ENCODE measurements at regions not wholly inside any gene's neighbourhood (a gene's known extent, or its start where the extent isn't known, plus 50 kb on each side); places are given as distances from the start of the nearest gene placed in this dataset.

GRCh38 chr7:25727446-25727845 is 424.6 kb upstream of the NFE2L3 start:
- Mint-ChIP-seq H3K27me3 (peaks cover 8% of the 10 kb centered on the region), H3K4me3 (no peak overlapping the region), H3K9me3 (ENCODE audit: insufficient read depth) (no peaks in the 10 kb centered on the region), H3K4me1 (no peaks in the 10 kb centered on the region), H3K27ac (no peak overlapping the region)
- TF ChIP-seq EZH2 (IDR thresholded peaks at IDR 0.05; ENCODE audit: borderline replicate concordance, insufficient read depth, low read depth, low read length, poor library complexity, severe bottlenecking) (no peak), CTCF (IDR thresholded peaks at IDR 0.05) (no peak)
- H3K9me3 ChIP-seq (ENCODE audit: control extremely low read depth in 1 of 3, control insufficient read depth in 2 of 3, insufficient read depth in 1 of 3, low read length in 2 of 3), result no peaks in the 10 kb centered on the region
- no peaks in the 10 kb centered on the region for H4K20me1 ChIP-seq (ENCODE audit: control insufficient read depth, insufficient read depth, low read length, poor library complexity, severe bottlenecking)
- H3K27ac ChIP-seq (ENCODE audit: low read length in 2 of 2), result no peak overlapping the region
- no peak overlapping the region for H3K4me2 ChIP-seq (replicated peaks; ENCODE audit: low read depth, low read length, poor library complexity, severe bottlenecking)
- ATAC-seq (ENCODE audit: low read depth) (no peak), DNase-seq (no peak)
- no peak overlapping the region for H3K9ac ChIP-seq (ENCODE audit: low read length)
- H2AFZ ChIP-seq (ENCODE audit: insufficient read depth, low read depth, low read length, poor library complexity, severe bottlenecking), result no peak overlapping the region
- no peaks in the 10 kb centered on the region for H3K36me3 ChIP-seq (replicated peaks in 1 of 2; ENCODE audit: control extremely low read depth in 1 of 2, control insufficient read depth in 1 of 2, extremely low read depth in 1 of 2, insufficient read depth in 2 of 2, low read length in 1 of 2)
- POLR2A ChIA-PET, result no interaction called here
- no peak overlapping the region for H3K4me3 ChIP-seq (ENCODE audit: control extremely low read depth in 1 of 5, extremely low read depth in 1 of 5, insufficient read depth in 1 of 5, low read depth in 2 of 5, low read length in 4 of 5)
- no CpG with 5 or more reads among the region's 2 CpGs for WGBS (ENCODE audit: insufficient coverage)
- peaks cover 0 to 8% (median 2%) of the 10 kb centered on the region in 4 experiments for H3K27me3 ChIP-seq (replicated peaks in 1 of 4; ENCODE audit: control extremely low read depth in 1 of 4, control insufficient read depth in 3 of 4, insufficient read depth in 4 of 4, low read length in 3 of 4)
- no peaks in the 10 kb centered on the region for H3K4me1 ChIP-seq (ENCODE audit: control insufficient read depth in 2 of 2, insufficient read depth in 2 of 2, low read length in 2 of 2)
- intact Hi-C loops (cut with micrococcal nuclease), result no loop called here
- H3K79me2 ChIP-seq (ENCODE audit: control insufficient read depth, insufficient read depth, low read length), result no peaks in the 10 kb centered on the region
- CTCF ChIA-PET, result no interaction called here

- CTCF ChIA-PET, result no interaction called here
Measured at GRCh38 chr7:25727876-25728275, 424.1 kb upstream of the NFE2L3 start.

More at GRCh38 chr7:25727876-25728275, 424.1 kb upstream of the NFE2L3 start:
- H3K4me2 ChIP-seq (replicated peaks; ENCODE audit: low read depth, low read length, poor library complexity, severe bottlenecking), result no peak overlapping the region
- H3K36me3 ChIP-seq (replicated peaks in 1 of 2; ENCODE audit: control extremely low read depth in 1 of 2, control insufficient read depth in 1 of 2, extremely low read depth in 1 of 2, insufficient read depth in 2 of 2, low read length in 1 of 2), result no peaks in the 10 kb centered on the region
- H3K4me1 Mint-ChIP-seq, result no peaks in the 10 kb centered on the region
- POLR2A ChIA-PET, result no interaction called here
- H3K4me3 ChIP-seq (ENCODE audit: control extremely low read depth in 1 of 5, extremely low read depth in 1 of 5, insufficient read depth in 1 of 5, low read depth in 2 of 5, low read length in 4 of 5), result no peak overlapping the region
- intact Hi-C loops (cut with micrococcal nuclease), result no loop called here
- H3K79me2 ChIP-seq (ENCODE audit: control insufficient read depth, insufficient read depth, low read length), result no peaks in the 10 kb centered on the region
- no peaks in the 10 kb centered on the region for H4K20me1 ChIP-seq (ENCODE audit: control insufficient read depth, insufficient read depth, low read length, poor library complexity, severe bottlenecking)
- ATAC-seq (ENCODE audit: low read depth), result no peak
- no peak for TF ChIP-seq CTCF (IDR thresholded peaks at IDR 0.05)
- no peak for TF ChIP-seq EZH2 (IDR thresholded peaks at IDR 0.05; ENCODE audit: borderline replicate concordance, insufficient read depth, low read depth, low read length, poor library complexity, severe bottlenecking)
- peaks cover 0 to 7% (median 2%) of the 10 kb centered on the region in 4 experiments for H3K27me3 ChIP-seq (replicated peaks in 1 of 4; ENCODE audit: control extremely low read depth in 1 of 4, control insufficient read depth in 3 of 4, insufficient read depth in 4 of 4, low read length in 3 of 4)
- H3K27me3 Mint-ChIP-seq, result peaks cover 8% of the 10 kb centered on the region
- no peak overlapping the region for H3K4me3 Mint-ChIP-seq
- WGBS (ENCODE audit: insufficient coverage), result no CpG with 5 or more reads among the region's 2 CpGs
- no peaks in the 10 kb centered on the region for H3K9me3 Mint-ChIP-seq (ENCODE audit: insufficient read depth)
- H3K9ac ChIP-seq (ENCODE audit: low read length), result no peak overlapping the region
- H3K27ac ChIP-seq (ENCODE audit: low read length in 2 of 2), result no peak overlapping the region
- H3K27ac Mint-ChIP-seq, result no peak overlapping the region
- no peak overlapping the region for H2AFZ ChIP-seq (ENCODE audit: insufficient read depth, low read depth, low read length, poor library complexity, severe bottlenecking)
- H3K4me1 ChIP-seq (ENCODE audit: control insufficient read depth in 2 of 2, insufficient read depth in 2 of 2, low read length in 2 of 2), result no peaks in the 10 kb centered on the region
- H3K9me3 ChIP-seq (ENCODE audit: control extremely low read depth in 1 of 3, control insufficient read depth in 2 of 3, insufficient read depth in 1 of 3, low read length in 2 of 3), result peaks cover 0 to 3% (median 0%) of the 10 kb centered on the region in 3 donors
- DNase-seq, result no peak
